ENCODE measurements at regions not wholly inside any gene's neighbourhood (a gene's known extent, or its start where the extent isn't known, plus 50 kb on each side); places are given as distances from the start of the nearest gene placed in this dataset.

GRCh38 chr3:73786998-73787397, 162.3 kb upstream of the PDZRN3 start:
- no peaks in the 10 kb centered on the region for H3K9me3 ChIP-seq (ENCODE audit: low read length)
- no peak overlapping the region for H3K9ac ChIP-seq (ENCODE audit: low read length)
- H3K4me1 ChIP-seq (ENCODE audit: insufficient read depth, low read length), result peaks cover 13% of the 10 kb centered on the region
- H3K4me3 ChIP-seq (ENCODE audit: low read depth in 1 of 2, low read length in 2 of 2), result no peak overlapping the region
- no peaks in the 10 kb centered on the region for H3K36me3 ChIP-seq (ENCODE audit: insufficient read depth, low read length)
- H3K27me3 ChIP-seq (ENCODE audit: control insufficient read depth in 1 of 2, insufficient read depth in 2 of 2, low read length in 2 of 2), result no peaks in the 10 kb centered on the region
- no peak overlapping the region for H3K27ac ChIP-seq (ENCODE audit: low read depth, low read length)

GRCh38 chr3:73786321-73786807, 161.6 kb upstream of the PDZRN3 start:
- Histone ChIP-seq H3K4me1 (ENCODE audit: insufficient read depth, low read length) (peaks cover 16% of the 10 kb centered on the region), H3K27me3 (ENCODE audit: control insufficient read depth in 1 of 2, insufficient read depth in 2 of 2, low read length in 2 of 2) (no peaks in the 10 kb centered on the region), H3K9ac (ENCODE audit: low read length) (no peak overlapping the region), H3K27ac (ENCODE audit: low read depth, low read length) (no peak overlapping the region), H3K9me3 (ENCODE audit: low read length) (no peaks in the 10 kb centered on the region), H3K4me3 (ENCODE audit: low read depth in 1 of 2, low read length in 2 of 2) (no peak overlapping the region), H3K36me3 (ENCODE audit: insufficient read depth, low read length) (no peaks in the 10 kb centered on the region)

GRCh38 chr3:73784686-73785392, 160.1 kb upstream of the PDZRN3 start:
- Histone ChIP-seq H3K9me3 (ENCODE audit: low read length) (no peaks in the 10 kb centered on the region), H3K9ac (ENCODE audit: low read length) (no peak overlapping the region), H3K4me3 (ENCODE audit: low read depth in 1 of 2, low read length in 2 of 2) (no peak overlapping the region), H3K27ac (ENCODE audit: low read depth, low read length) (peak overlapping the region; percentile 19), H3K27me3 (ENCODE audit: control insufficient read depth in 1 of 2, insufficient read depth in 2 of 2, low read length in 2 of 2) (no peaks in the 10 kb centered on the region), H3K4me1 (ENCODE audit: insufficient read depth, low read length) (peaks cover 18% of the 10 kb centered on the region), H3K36me3 (ENCODE audit: insufficient read depth, low read length) (no peaks in the 10 kb centered on the region)

- peaks cover 18% of the 10 kb centered on the region for H3K4me1 ChIP-seq (ENCODE audit: insufficient read depth, low read length)
- H3K36me3 ChIP-seq (ENCODE audit: insufficient read depth, low read length), result no peaks in the 10 kb centered on the region
- no peak overlapping the region for H3K9ac ChIP-seq (ENCODE audit: low read length)
- no peaks in the 10 kb centered on the region for H3K9me3 ChIP-seq (ENCODE audit: low read length)
- no peak overlapping the region for H3K4me3 ChIP-seq (ENCODE audit: low read depth in 1 of 2, low read length in 2 of 2)
- no peaks in the 10 kb centered on the region for H3K27me3 ChIP-seq (ENCODE audit: control insufficient read depth in 1 of 2, insufficient read depth in 2 of 2, low read length in 2 of 2)
- peak overlapping the region; percentile 7 for H3K27ac ChIP-seq (ENCODE audit: low read depth, low read length)
Measured at GRCh38 chr3:73783811-73784210, 159.1 kb upstream of the PDZRN3 start.

GRCh38 chr3:73781541-73781940, 156.8 kb upstream of the PDZRN3 start:
- H3K27me3 ChIP-seq (ENCODE audit: control insufficient read depth in 1 of 2, insufficient read depth in 2 of 2, low read length in 2 of 2), result no peaks in the 10 kb centered on the region
- no peak overlapping the region for H3K4me3 ChIP-seq (ENCODE audit: low read depth in 1 of 2, low read length in 2 of 2)
- peaks cover 18% of the 10 kb centered on the region for H3K4me1 ChIP-seq (ENCODE audit: insufficient read depth, low read length)
- H3K9ac ChIP-seq (ENCODE audit: low read length), result no peak overlapping the region
- H3K27ac ChIP-seq (ENCODE audit: low read depth, low read length), result no peak overlapping the region
- no peaks in the 10 kb centered on the region for H3K36me3 ChIP-seq (ENCODE audit: insufficient read depth, low read length)
- H3K9me3 ChIP-seq (ENCODE audit: low read length), result no peaks in the 10 kb centered on the region

GRCh38 chr3:73774645-73775044, 149.9 kb upstream of the PDZRN3 start:
- Histone ChIP-seq H3K4me1 (ENCODE audit: insufficient read depth, low read length) (peaks cover 8% of the 10 kb centered on the region), H3K9ac (ENCODE audit: low read length) (no peak overlapping the region), H3K27me3 (ENCODE audit: control insufficient read depth in 1 of 2, insufficient read depth in 2 of 2, low read length in 2 of 2) (no peaks in the 10 kb centered on the region), H3K27ac (ENCODE audit: low read depth, low read length) (no peak overlapping the region), H3K9me3 (ENCODE audit: low read length) (no peaks in the 10 kb centered on the region), H3K4me3 (ENCODE audit: low read depth in 1 of 2, low read length in 2 of 2) (no peak overlapping the region), H3K36me3 (ENCODE audit: insufficient read depth, low read length) (no peaks in the 10 kb centered on the region)

- no peak overlapping the region for H3K27ac ChIP-seq (ENCODE audit: low read depth, low read length)
- no peak overlapping the region for H3K9ac ChIP-seq (ENCODE audit: low read length)
- H3K9me3 ChIP-seq (ENCODE audit: low read length), result no peaks in the 10 kb centered on the region
- H3K27me3 ChIP-seq (ENCODE audit: control insufficient read depth in 1 of 2, insufficient read depth in 2 of 2, low read length in 2 of 2), result no peaks in the 10 kb centered on the region
- peaks cover 8% of the 10 kb centered on the region for H3K4me1 ChIP-seq (ENCODE audit: insufficient read depth, low read length)
- H3K4me3 ChIP-seq (ENCODE audit: low read depth in 1 of 2, low read length in 2 of 2), result no peak overlapping the region
- H3K36me3 ChIP-seq (ENCODE audit: insufficient read depth, low read length), result no peaks in the 10 kb centered on the region
Measured at GRCh38 chr3:73773233-73773632, 148.5 kb upstream of the PDZRN3 start.

- Histone ChIP-seq H3K9me3 (ENCODE audit: low read length) (no peaks in the 10 kb centered on the region), H3K4me3 (ENCODE audit: low read depth in 1 of 2, low read length in 2 of 2) (no peak overlapping the region), H3K27me3 (ENCODE audit: control insufficient read depth in 1 of 2, insufficient read depth in 2 of 2, low read length in 2 of 2) (no peaks in the 10 kb centered on the region), H3K36me3 (ENCODE audit: insufficient read depth, low read length) (no peaks in the 10 kb centered on the region), H3K27ac (ENCODE audit: low read depth, low read length) (no peak overlapping the region), H3K4me1 (ENCODE audit: insufficient read depth, low read length) (peaks cover 8% of the 10 kb centered on the region), H3K9ac (ENCODE audit: low read length) (no peak overlapping the region)
Measured at GRCh38 chr3:73772076-73772886, 147.5 kb upstream of the PDZRN3 start.

GRCh38 chr3:73768524-73769308, 144.0 kb upstream of the PDZRN3 start:
- Histone ChIP-seq H3K9me3 (ENCODE audit: low read length) (no peaks in the 10 kb centered on the region), H3K27me3 (ENCODE audit: control insufficient read depth in 1 of 2, insufficient read depth in 2 of 2, low read length in 2 of 2) (no peaks in the 10 kb centered on the region), H3K9ac (ENCODE audit: low read length) (no peak overlapping the region), H3K4me3 (ENCODE audit: low read depth in 1 of 2, low read length in 2 of 2) (no peak overlapping the region), H3K27ac (ENCODE audit: low read depth, low read length) (no peak overlapping the region), H3K4me1 (ENCODE audit: insufficient read depth, low read length) (peaks cover 8% of the 10 kb centered on the region), H3K36me3 (ENCODE audit: insufficient read depth, low read length) (no peaks in the 10 kb centered on the region)

GRCh38 chr3:73766599-73767381, 142.0 kb upstream of the PDZRN3 start:
- Histone ChIP-seq H3K27me3 (ENCODE audit: control insufficient read depth in 1 of 2, insufficient read depth in 2 of 2, low read length in 2 of 2) (no peaks in the 10 kb centered on the region), H3K36me3 (ENCODE audit: insufficient read depth, low read length) (no peaks in the 10 kb centered on the region), H3K27ac (ENCODE audit: low read depth, low read length) (no peak overlapping the region), H3K4me1 (ENCODE audit: insufficient read depth, low read length) (no peaks in the 10 kb centered on the region), H3K4me3 (ENCODE audit: low read depth in 1 of 2, low read length in 2 of 2) (peak overlapping the region in 1 of 2 donors; percentile 39), H3K9ac (ENCODE audit: low read length) (no peak overlapping the region), H3K9me3 (ENCODE audit: low read length) (no peaks in the 10 kb centered on the region)
